PC-3 (cell line): ENCODE measurements at regions not wholly inside any gene's neighbourhood (a gene's known extent, or its start where the extent isn't known, plus 50 kb on each side); places are given as distances from the start of the nearest gene placed in this dataset.

ENCODE experiments used
- ATAC-seq: fragments of 200-7000 bp; cut with Tn5 transposase; 2 replicates; pipeline ENCODE4 v1.9.1; 2020; ENCODE audit warnings: mild to moderate bottlenecking, moderate library complexity
- BruUV-seq: library from RNA; stranded (reverse); fragments of 400-500 nt; replicated peaks from 2 replicates; lab custom pipeline; 2021; lab: Mats Ljungman, UMichigan
- CTCF ChIA-PET: fragments of 300-600 bp; sonication (Branson Sonifier 250); formaldehyde crosslinking; loops from one replicate; lab custom pipeline; 2022; ENCODE audit warnings: antibody characterized with exemption; lab: Charles Lee
- POLR2A ChIA-PET: fragments of 300-600 bp; sonication (Branson Sonifier 250); formaldehyde crosslinking; loops from one replicate; lab custom pipeline; 2022; ENCODE audit warnings: antibody characterized with exemption; ENCODE audit not compliant: unreplicated experiment; lab: Charles Lee
- DNase-seq: peaks from one replicate; pipeline ENCODE4 v3.0.0-alpha.2; 2015
- H2AFZ ChIP-seq: fragments of 300-600 bp; sonication (generic); 2 replicates; pipeline ENCODE4 v1.6.0; 2016; ENCODE audit warnings: antibody characterized with exemption, low read length
- H3F3A ChIP-seq: fragments of 300-600 bp; sonication (generic); one replicate; pipeline ENCODE4 v1.6.0; 2017; ENCODE audit warnings: antibody characterized with exemption, low read length, control low read depth, mild to moderate bottlenecking; ENCODE audit not compliant: unreplicated experiment
- H3K27ac ChIP-seq: fragments of 300-600 bp; sonication (generic); 2 replicates; pipeline ENCODE4 v1.5.1; 2016; ENCODE audit warnings: mild to moderate bottlenecking, low read length
- H3K27me3 ChIP-seq: fragments of 300-600 bp; sonication (generic); 2 replicates; pipeline ENCODE4 v1.6.1; 2016; ENCODE audit warnings: low read length, mixed read lengths
- H3K36me3 ChIP-seq: fragments of 300-600 bp; sonication (generic); 2 replicates; pipeline ENCODE4 v1.6.1; 2016; ENCODE audit warnings: low read depth, mixed run types, low read length, mixed read lengths
- H3K4me1 ChIP-seq: fragments of 300-600 bp; sonication (generic); 2 replicates; pipeline ENCODE4 v1.5.1; 2016; ENCODE audit warnings: low read length; ENCODE audit not compliant: insufficient read depth
- H3K4me2 ChIP-seq: fragments of 300-600 bp; sonication (generic); 2 replicates; pipeline ENCODE4 v1.6.0; 2016; ENCODE audit warnings: low read length
- H3K4me3 ChIP-seq: fragments of 300-600 bp; sonication (generic); 2 replicates; pipeline ENCODE4 v1.5.1; 2016; ENCODE audit warnings: mild to moderate bottlenecking, low read length, mixed read lengths
- H3K79me2 ChIP-seq: fragments of 300-600 bp; sonication (generic); 2 replicates; pipeline ENCODE4 v1.6.1; 2017; ENCODE audit warnings: low read length, mixed read lengths
- H3K9ac ChIP-seq: fragments of 300-600 bp; sonication (generic); 2 replicates; pipeline ENCODE4 v1.6.0; 2016; ENCODE audit warnings: mild to moderate bottlenecking, low read length
- H3K9me2 ChIP-seq: fragments of 300-600 bp; sonication (generic); replicated peaks from 2 replicates; pipeline ENCODE4 v1.6.1; 2016; ENCODE audit warnings: mixed run types, low read length, mixed read lengths
- H3K9me3 ChIP-seq: fragments of 300-600 bp; sonication (generic); 2 replicates; pipeline ENCODE4 v1.6.1; 2016; ENCODE audit warnings: low read length, mixed read lengths
- H4K20me1 ChIP-seq: fragments of 300-600 bp; sonication (generic); 2 replicates; pipeline ENCODE4 v1.6.1; 2016; ENCODE audit warnings: low read length, mixed read lengths
- CTCF ChIP-seq: fragments of 300-600 bp; sonication (generic); conservative IDR thresholded peaks from 2 replicates; pipeline ENCODE4 v1.5.1; 2017; ENCODE audit warnings: antibody characterized with exemption, low read depth, mild to moderate bottlenecking, low read length
- EZH2 ChIP-seq: fragments of 300-600 bp; sonication (generic); IDR thresholded peaks from one replicate; pipeline ENCODE4 v1.6.1; 2017; ENCODE audit warnings: antibody characterized with exemption, mild to moderate bottlenecking, low read length; ENCODE audit not compliant: unreplicated experiment
- EZH2phosphoT487 ChIP-seq: fragments of 300-600 bp; sonication (generic); IDR thresholded peaks from 2 replicates; pipeline ENCODE4 v1.6.1; 2018; ENCODE audit warnings: mild to moderate bottlenecking, antibody characterized with exemption, low read length, borderline replicate concordance
- intact Hi-C: fragments of 100-400 bp; cut with micrococcal nuclease; formaldehyde crosslinking; loops from 2 replicates; pipeline ENCODE4 v1.9.0; 2023

GRCh38 chr10:120251821-120252442, 205.1 kb upstream of the PLPP4 start:
- BruUV-seq: no TSS peak
- H3K4me2 ChIP-seq: no peak overlapping the region
- intact Hi-C loops: no loop called here
- H2AFZ ChIP-seq: no peak overlapping the region
- no peaks in the 10 kb centered on the region for H3K27me3 ChIP-seq
- no peak for ATAC-seq
- H4K20me1 ChIP-seq: no peaks in the 10 kb centered on the region
- H3K4me3 ChIP-seq: no peak overlapping the region
- H3K79me2 ChIP-seq: no peaks in the 10 kb centered on the region
- H3F3A ChIP-seq: no peaks in the 10 kb centered on the region
- no peak overlapping the region for H3K9ac ChIP-seq
- TF ChIP-seq EZH2: no peak
- no peak for TF ChIP-seq CTCF
- TF ChIP-seq EZH2phosphoT487: no peak
- H3K9me2 ChIP-seq: no peaks in the 10 kb centered on the region
- peak; percentile 11 for DNase-seq
- ChIA-PET POLR2A (no interaction called here), CTCF (no interaction called here)
- H3K36me3 ChIP-seq: no peaks in the 10 kb centered on the region
- no peak overlapping the region for H3K27ac ChIP-seq
- no peaks in the 10 kb centered on the region for H3K9me3 ChIP-seq
- H3K4me1 ChIP-seq: peaks cover 13% of the 10 kb centered on the region

- intact Hi-C loops: no loop called here
- Histone ChIP-seq H4K20me1 (no peaks in the 10 kb centered on the region), H3K4me1 (peaks cover 13% of the 10 kb centered on the region), H3K9me2 (no peaks in the 10 kb centered on the region), H3K27me3 (no peaks in the 10 kb centered on the region), H3K4me3 (no peak overlapping the region), H3K27ac (peak overlapping the region; percentile 66), H3K36me3 (no peaks in the 10 kb centered on the region), H3K9me3 (no peaks in the 10 kb centered on the region), H2AFZ (no peak overlapping the region), H3K4me2 (peak overlapping the region; percentile 47), H3K79me2 (no peaks in the 10 kb centered on the region), H3F3A (no peaks in the 10 kb centered on the region), H3K9ac (no peak overlapping the region; the same call in 1 of the 2 replicates)
- no TSS peak for BruUV-seq
- DNase-seq (peak; percentile 77), ATAC-seq (peak; percentile 95)
- ChIA-PET CTCF (no interaction called here), POLR2A (no interaction called here)
- TF ChIP-seq CTCF (no peak), EZH2phosphoT487 (no peak), EZH2 (no peak)
Measured at GRCh38 chr10:120253131-120253530, 203.9 kb upstream of the PLPP4 start.

DNA sequence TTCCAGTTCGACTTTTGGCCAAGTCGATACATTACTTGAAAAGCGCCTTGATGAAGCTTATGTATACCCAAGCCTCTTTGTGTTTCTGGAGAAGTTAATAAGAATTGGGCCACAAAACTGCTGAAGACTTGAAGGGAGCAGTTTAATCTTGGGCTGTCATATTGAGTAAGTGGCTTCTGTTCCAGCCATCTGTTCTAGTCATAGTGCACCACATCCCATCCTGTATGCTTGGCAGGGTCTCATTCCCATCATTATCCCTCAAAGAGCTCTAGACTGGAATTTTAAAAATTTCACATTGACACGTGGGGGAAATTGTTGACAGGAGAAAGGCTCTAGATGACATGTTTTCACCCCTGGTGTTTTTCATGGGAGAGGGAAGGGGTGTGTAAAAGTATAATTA, 196.6 kb upstream of the PLPP4 start:
- Histone ChIP-seq H3K27me3 (no peaks in the 10 kb centered on the region), H3K4me1 (no peaks in the 10 kb centered on the region; the same call in 1 of the 2 replicates), H2AFZ (no peak overlapping the region), H4K20me1 (no peaks in the 10 kb centered on the region), H3K9ac (no peak overlapping the region), H3K9me3 (no peaks in the 10 kb centered on the region), H3K27ac (no peak overlapping the region), H3K9me2 (no peaks in the 10 kb centered on the region), H3K79me2 (no peaks in the 10 kb centered on the region), H3K36me3 (no peaks in the 10 kb centered on the region), H3F3A (no peaks in the 10 kb centered on the region), H3K4me3 (no peak overlapping the region), H3K4me2 (no peak overlapping the region)
- ChIA-PET POLR2A (no interaction called here), CTCF (no interaction called here)
- intact Hi-C loops: no loop called here
- no TSS peak for BruUV-seq
- DNase-seq (no peak), ATAC-seq (no peak)
- TF ChIP-seq EZH2 (no peak), CTCF (no peak), EZH2phosphoT487 (no peak)
